Sigmoid colon (tissue), 6 donors: ENCODE measurements at regions not wholly inside any gene's neighbourhood (a gene's known extent, or its start where the extent isn't known, plus 50 kb on each side); places are given as distances from the start of the nearest gene placed in this dataset.

Source experiments
- DNase-seq: peaks from one replicate; pipeline ENCODE4 v3.0.0-alpha.2; 2019
- H3K27ac ChIP-seq, 4 donors: fragments of 200-600 bp; sonication (generic); one replicate each; pipeline ENCODE4 v1.5.1; 2016 to 2019; ENCODE audit warnings: mild to moderate bottlenecking in 1 of 4
- H3K27me3 ChIP-seq, 3 donors: fragments of 200-600 bp; sonication (generic); one replicate each; pipeline ENCODE4 v1.5.1; 2019; ENCODE audit warnings: mild to moderate bottlenecking in 1 of 3
- H3K36me3 ChIP-seq, 4 donors: fragments of 200-600 bp; sonication (generic); one replicate each; pipeline ENCODE4 v1.5.1; 2016 to 2019
- H3K4me1 ChIP-seq, 4 donors: fragments of 200-600 bp; sonication (generic); one replicate each; pipeline ENCODE4 v1.5.1; 2017 to 2019
- H3K4me3 ChIP-seq, 4 donors: fragments of 200-600 bp; sonication (generic); one replicate each; pipeline ENCODE4 v1.5.1; 2017 to 2019; ENCODE audit warnings: mild to moderate bottlenecking in 2 of 4, moderate library complexity in 1 of 4
- H3K9me3 ChIP-seq, 4 donors: fragments of 200-600 bp in 3 of 4; sonication (generic) in 3 of 4; one replicate each; pipeline versions ENCODE4 v1.5.1 to v1.6.1; 2013 to 2019
- CTCF ChIP-seq, 4 experiments: fragments of 450-650 bp in 3 of 4; fragments of 200-600 bp in 1 of 4; IDR thresholded peaks; one replicate each; pipeline ENCODE4 v1.5.1; 2016 to 2019; ENCODE audit warnings: antibody characterized with exemption in 4 of 4, mild to moderate bottlenecking in 3 of 4, moderate library complexity in 2 of 4
- EP300 ChIP-seq, 4 donors: sonication (generic); formaldehyde crosslinking; IDR thresholded peaks; one replicate each; pipeline ENCODE4 v1.6.1; 2017; ENCODE audit warnings: antibody characterized with exemption in 4 of 4
- POLR2A ChIP-seq, 2 donors: fragments of 450-650 bp; IDR thresholded peaks; one replicate each; pipeline ENCODE4 v1.6.1; 2016; ENCODE audit warnings: antibody characterized with exemption in 2 of 2, mild to moderate bottlenecking in 2 of 2, moderate library complexity in 2 of 2
- POLR2AphosphoS5 ChIP-seq, 4 donors: sonication (generic); formaldehyde crosslinking; IDR thresholded peaks; one replicate each; pipeline ENCODE4 v1.6.1; 2017; ENCODE audit warnings: antibody characterized with exemption in 4 of 4
- WGBS, 2 donors: extraction: QIAGEN DNeasy Blood & Tissue Kit; methylation state at CpG; one replicate each; pipeline ENCODE4 v1.1.7; 2013; 5-methylcytosine and 5-hydroxymethylcytosine counted together
- intact Hi-C: fragments of 100-400 bp; cut with DNase I; formaldehyde crosslinking; loops from one replicate; pipeline ENCODE4 v1.15.1; 2023
- donor health status: healthy with polysubstance abuse.
- donor health status: healthy.

- no peak for TF ChIP-seq POLR2AphosphoS5 (IDR thresholded peaks at IDR 0.05)
- TF ChIP-seq CTCF (IDR thresholded peaks at IDR 0.05), result no peak
- no peak for TF ChIP-seq POLR2A (IDR thresholded peaks at IDR 0.05)
- TF ChIP-seq EP300 (IDR thresholded peaks at IDR 0.05), result no peak
- Histone ChIP-seq H3K27ac (no peak overlapping the region), H3K4me1 (no peaks in the 10 kb centered on the region), H3K27me3 (no peaks in the 10 kb centered on the region), H3K4me3 (no peak overlapping the region), H3K9me3 (no peaks in the 10 kb centered on the region), H3K36me3 (no peaks in the 10 kb centered on the region)
- 79 to 90% methylated on average over 2 of the region's 2 CpGs for WGBS, 2 donors
- DNase-seq, result no peak
- intact Hi-C loops, result no loop called here
Measured at GRCh38 chrX:101993335-101993734, 61.5 kb upstream of the ZMAT1 start.

GRCh38 chrX:101986586-101986985 is 54.8 kb upstream of the ZMAT1 start:
- Histone ChIP-seq H3K27ac (no peak overlapping the region), H3K27me3 (no peaks in the 10 kb centered on the region), H3K4me1 (no peaks in the 10 kb centered on the region), H3K36me3 (no peaks in the 10 kb centered on the region), H3K4me3 (no peak overlapping the region), H3K9me3 (no peaks in the 10 kb centered on the region)
- WGBS, 2 donors, result 38 to 54% methylated on average over 2 of the region's 2 CpGs
- TF ChIP-seq EP300 (IDR thresholded peaks at IDR 0.05) (no peak), POLR2A (IDR thresholded peaks at IDR 0.05) (no peak)
- intact Hi-C loops, result no loop called here
- no peak for DNase-seq
